Left forelimb (tissue), 1 donor: ENCODE measurements at regions not wholly inside any gene's neighbourhood (a gene's known extent, or its start where the extent isn't known, plus 50 kb on each side); places are given as distances from the start of the nearest gene placed in this dataset.

Experiments
- DNase-seq: peaks from one replicate; pipeline ENCODE4 v3.0.0-alpha.2; 2018; ENCODE audit warnings: low spot score

- DNase-seq, result no peak
These were observed 366.2 kb upstream of the PDE4D start for GRCh38 chr5:60259730-60260129.

GRCh38 chr5:60257596-60258271 lies 364.2 kb upstream of the PDE4D start:
- DNase-seq, result no peak

GRCh38 chr5:60256546-60256945 lies 363.0 kb upstream of the PDE4D start:
- DNase-seq, result no peak

GRCh38 chr5:60248901-60249300 lies 355.4 kb upstream of the PDE4D start:
- DNase-seq, result no peak

GRCh38 chr5:60243713-60244112 lies 350.2 kb upstream of the PDE4D start:
- no peak for DNase-seq

- DNase-seq, result no peak
These were observed 338.7 kb upstream of the PDE4D start for GRCh38 chr5:60232036-60232795.

GRCh38 chr5:60230456-60230855 lies 336.9 kb upstream of the PDE4D start:
- no peak for DNase-seq

GRCh38 chr5:60229691-60230185 lies 336.2 kb upstream of the PDE4D start:
- no peak for DNase-seq

GRCh38 chr5:60228676-60229075 lies 335.1 kb upstream of the PDE4D start:
- no peak for DNase-seq

- no peak for DNase-seq
These were observed 332.6 kb upstream of the PDE4D start for GRCh38 chr5:60226128-60226527.

- no peak for DNase-seq
These were observed 329.8 kb upstream of the PDE4D start for GRCh38 chr5:60223342-60223741.

- no peak for DNase-seq
These were observed 326.4 kb upstream of the PDE4D start for GRCh38 chr5:60219921-60220320.

- no peak for DNase-seq
These were observed 317.3 kb upstream of the PDE4D start for GRCh38 chr5:60210810-60211209.

GRCh38 chr5:60209146-60209840 lies 315.8 kb upstream of the PDE4D start:
- DNase-seq, result no peak

GRCh38 chr5:60208716-60209115 lies 315.2 kb upstream of the PDE4D start:
- DNase-seq, result no peak

GRCh38 chr5:60207040-60207439 lies 313.5 kb upstream of the PDE4D start:
- DNase-seq, result no peak

GRCh38 chr5:60206234-60206633 lies 312.7 kb upstream of the PDE4D start:
- no peak for DNase-seq

GRCh38 chr5:60205071-60205470 lies 311.5 kb upstream of the PDE4D start:
- DNase-seq, result no peak

GRCh38 chr5:60196385-60197113 lies 303.0 kb upstream of the PDE4D start:
- no peak for DNase-seq

GRCh38 chr5:60195551-60195950 lies 302.0 kb upstream of the PDE4D start:
- DNase-seq, result no peak

GRCh38 chr5:60195083-60195482 lies 301.6 kb upstream of the PDE4D start:
- DNase-seq, result no peak
